ENCODE measurements at regions not wholly inside any gene's neighbourhood (a gene's known extent, or its start where the extent isn't known, plus 50 kb on each side); places are given as distances from the start of the nearest gene placed in this dataset.
A peak's percentile ranks its signal among the peaks of the same experiment; 100 is the strongest.
"Not testable (repeated sequence)": the region's sequence is repeated elsewhere in the genome, so short reads cannot be mapped to it uniquely, and the experiment has no call there.

DNA sequence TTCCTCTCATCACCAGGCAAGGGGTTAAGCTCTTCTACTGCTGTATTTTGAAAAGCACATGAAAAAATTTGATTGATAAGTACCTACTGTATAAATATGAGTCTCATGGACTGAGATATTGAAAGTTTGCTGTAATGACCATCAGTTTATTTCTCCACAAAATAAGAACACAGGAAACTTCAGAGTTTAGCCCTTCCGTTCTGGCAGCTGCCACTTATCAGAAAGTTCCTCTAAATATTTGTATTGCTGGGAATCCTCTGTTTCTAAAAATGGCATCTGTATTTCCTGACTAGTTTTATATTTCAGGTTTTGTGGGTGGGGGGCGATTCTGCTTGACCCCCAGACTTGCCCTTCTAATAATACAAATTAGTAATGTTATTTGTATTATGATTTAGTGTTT, 92.0 kb downstream of the LYZL2 start:
- Histone ChIP-seq H3K9me3 (replicated peaks in 1 of 3) (no peaks in the 10 kb centered on the region), H3K36me3 (replicated peaks in 1 of 2) (no peaks in the 10 kb centered on the region), H3K4me1 (replicated peaks in 1 of 2) (peaks cover 25 to 52% of the 10 kb centered on the region in 2 donors), H3K4me3 (no peak overlapping the region), H3K27ac (peak overlapping the region in 4 of 5 donors; percentile 10 to 70 (median 48)), H3K27me3 (no peaks in the 10 kb centered on the region)
- TF ChIP-seq POLR2A (IDR thresholded peaks at IDR 0.05): no peak
- TF ChIP-seq, protein P1, sequence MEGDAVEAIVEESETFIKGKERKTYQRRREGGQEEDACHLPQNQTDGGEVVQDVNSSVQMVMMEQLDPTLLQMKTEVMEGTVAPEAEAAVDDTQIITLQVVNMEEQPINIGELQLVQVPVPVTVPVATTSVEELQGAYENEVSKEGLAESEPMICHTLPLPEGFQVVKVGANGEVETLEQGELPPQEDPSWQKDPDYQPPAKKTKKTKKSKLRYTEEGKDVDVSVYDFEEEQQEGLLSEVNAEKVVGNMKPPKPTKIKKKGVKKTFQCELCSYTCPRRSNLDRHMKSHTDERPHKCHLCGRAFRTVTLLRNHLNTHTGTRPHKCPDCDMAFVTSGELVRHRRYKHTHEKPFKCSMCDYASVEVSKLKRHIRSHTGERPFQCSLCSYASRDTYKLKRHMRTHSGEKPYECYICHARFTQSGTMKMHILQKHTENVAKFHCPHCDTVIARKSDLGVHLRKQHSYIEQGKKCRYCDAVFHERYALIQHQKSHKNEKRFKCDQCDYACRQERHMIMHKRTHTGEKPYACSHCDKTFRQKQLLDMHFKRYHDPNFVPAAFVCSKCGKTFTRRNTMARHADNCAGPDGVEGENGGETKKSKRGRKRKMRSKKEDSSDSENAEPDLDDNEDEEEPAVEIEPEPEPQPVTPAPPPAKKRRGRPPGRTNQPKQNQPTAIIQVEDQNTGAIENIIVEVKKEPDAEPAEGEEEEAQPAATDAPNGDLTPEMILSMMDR (IDR thresholded peaks at IDR 0.05): no peak
- WGBS, 4 donors: 31 to 47% (median 33%) methylated on average over 2 of the region's 2 CpGs
- intact Hi-C loops (cut with DNase I): loop anchor here in 1 of 2 donors (10.0 kb wide), 1 partner anchor 123 kb away; no protein-coding TSS in a partner anchor
- DNase-seq: peak in 1 of 7 donors; percentile 30

DNA sequence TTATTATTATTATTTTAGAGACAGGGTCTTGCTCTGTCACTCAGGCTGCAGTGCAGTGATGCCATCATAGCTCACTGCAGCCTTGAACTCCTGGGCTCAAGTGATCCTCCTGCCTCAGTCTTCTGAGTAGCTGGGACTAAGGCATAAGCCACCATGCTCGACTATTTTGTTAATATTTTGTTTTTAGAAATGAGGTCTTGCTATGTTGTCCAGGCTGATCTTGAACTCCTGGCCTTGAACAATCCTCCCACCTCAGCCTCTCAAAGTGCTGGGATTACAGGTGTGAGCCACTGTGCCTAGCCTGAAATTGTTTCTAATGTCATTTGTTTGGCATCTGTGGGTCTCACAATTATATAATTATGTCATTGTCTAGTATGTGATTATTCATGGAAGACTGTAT, 92.4 kb downstream of the LYZL2 start:
- peak overlapping the region in 3 of 5 donors; percentile 27 to 70 (median 68) for H3K27ac ChIP-seq
- not testable (repeated sequence) for H3K27me3 ChIP-seq; H3K4me3 ChIP-seq; H3K36me3 ChIP-seq (replicated peaks in 1 of 2); H3K9me3 ChIP-seq (replicated peaks in 1 of 3); DNase-seq
- peaks cover 21 to 49% of the 10 kb centered on the region in 2 donors for H3K4me1 ChIP-seq (replicated peaks in 1 of 2)
- intact Hi-C loops (cut with DNase I): loop anchor here in 1 of 2 donors (10.0 kb wide), 1 partner anchor 122 kb away; no protein-coding TSS in a partner anchor
- 50 to 64% (median 55%) methylated on average over 1 of the region's 1 CpG for WGBS, 4 donors

- intact Hi-C loops (cut with DNase I): loop anchor here in 1 of 2 donors (10.0 kb wide), 1 partner anchor 122 kb away; no protein-coding TSS in a partner anchor
- peaks cover 15 to 43% of the 10 kb centered on the region in 2 donors for H3K4me1 ChIP-seq (replicated peaks in 1 of 2)
- 51 to 60% (median 52%) methylated on average over 4 of the region's 4 CpGs for WGBS, 4 donors
- no peak for DNase-seq
- TF ChIP-seq POLR2A (IDR thresholded peaks at IDR 0.05): no peak
- no peaks in the 10 kb centered on the region for H3K9me3 ChIP-seq (replicated peaks in 1 of 3)
- no peaks in the 10 kb centered on the region for H3K36me3 ChIP-seq (replicated peaks in 1 of 2)
- H3K27me3 ChIP-seq: no peaks in the 10 kb centered on the region
- no peak overlapping the region for H3K4me3 ChIP-seq
- H3K27ac ChIP-seq: peak overlapping the region in 2 of 5 donors; percentile 68 to 70
These were observed 93.0 kb downstream of the LYZL2 start for GRCh38 chr10:30536578-30536977.

DNA sequence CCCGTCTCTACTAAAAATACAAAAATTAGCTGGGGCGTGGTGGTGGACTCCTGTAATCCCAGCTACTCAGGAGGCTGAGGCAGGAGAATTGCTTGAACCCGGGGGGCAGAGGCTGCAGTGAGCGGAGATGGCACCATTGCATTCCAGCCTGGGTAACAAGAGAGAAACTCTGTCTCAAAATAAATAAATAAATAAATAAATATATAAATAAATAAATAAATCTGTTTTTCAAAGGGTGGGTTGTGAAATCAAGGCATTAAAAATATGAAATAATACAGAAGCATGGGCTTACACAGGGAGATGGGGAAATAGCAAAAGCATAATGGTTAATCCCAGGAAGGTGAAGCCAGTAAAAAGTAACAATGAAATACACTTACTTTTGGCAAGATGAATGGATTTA, 93.9 kb downstream of the LYZL2 start:
- H3K27me3 ChIP-seq: no peaks in the 10 kb centered on the region
- WGBS, 4 donors: 76 to 90% (median 83%) methylated on average over 4 of the region's 4 CpGs
- DNase-seq: no peak
- no peaks in the 10 kb centered on the region for H3K36me3 ChIP-seq (replicated peaks in 1 of 2)
- TF ChIP-seq, protein P1 (IDR thresholded peaks at IDR 0.05): no peak
- TF ChIP-seq POLR2A (IDR thresholded peaks at IDR 0.05): no peak
- H3K4me1 ChIP-seq (replicated peaks in 1 of 2): peaks cover 12 to 34% of the 10 kb centered on the region in 2 donors
- H3K9me3 ChIP-seq (replicated peaks in 1 of 3): no peaks in the 10 kb centered on the region
- no peak overlapping the region for H3K4me3 ChIP-seq
- intact Hi-C loops (cut with DNase I): loop anchor here in 1 of 2 donors (10.0 kb wide), 1 partner anchor 121 kb away; no protein-coding TSS in a partner anchor
- H3K27ac ChIP-seq: no peak overlapping the region

GRCh38 chr10:30534465-30535144, 94.9 kb downstream of the LYZL2 start:
- Histone ChIP-seq H3K9me3 (replicated peaks in 1 of 3) (no peaks in the 10 kb centered on the region), H3K4me3 (no peak overlapping the region), H3K4me1 (replicated peaks in 1 of 2) (peaks cover 12 to 34% of the 10 kb centered on the region in 2 donors), H3K36me3 (replicated peaks in 1 of 2) (no peaks in the 10 kb centered on the region), H3K27ac (no peak overlapping the region), H3K27me3 (no peaks in the 10 kb centered on the region)
- TF ChIP-seq POLR2A (IDR thresholded peaks at IDR 0.05): no peak
- TF ChIP-seq, protein P1 (IDR thresholded peaks at IDR 0.05): peak; percentile 84 to 97 (median 88)
- WGBS, 4 donors: 25 to 28% (median 27%) methylated on average over 20 of the region's 20 CpGs
- peak; percentile 59 to 93 (median 82) for DNase-seq
- intact Hi-C loops (cut with DNase I): loop anchor here (5.0 to 10.0 kb wide), 3 partner anchors 58 to 122 kb away; no protein-coding TSS in a partner anchor

All from adrenal gland (tissue), 9 donors.